ENCODE measurements at regions not wholly inside any gene's neighbourhood (a gene's known extent, or its start where the extent isn't known, plus 50 kb on each side); places are given as distances from the start of the nearest gene placed in this dataset.

- TF ChIP-seq EZH2 (IDR thresholded peaks at IDR 0.05; ENCODE audit: borderline replicate concordance, low read depth, low read length, poor library complexity, severe bottlenecking) (no peak), CTCF (conservative IDR thresholded peaks at IDR 0.05; ENCODE audit: low read depth, low read length) (no peak)
- Histone ChIP-seq H3K4me1 (ENCODE audit: insufficient read depth, low read length, poor library complexity, severe bottlenecking) (peaks cover 20% of the 10 kb centered on the region), H3K27me3 (replicated peaks; ENCODE audit: insufficient read depth, low read depth, low read length, poor library complexity) (peaks cover 17% of the 10 kb centered on the region), H3K36me3 (ENCODE audit: insufficient read depth, low read length, poor library complexity, severe bottlenecking) (no peaks in the 10 kb centered on the region), H3K27ac (ENCODE audit: low read depth, low read length, poor library complexity, severe bottlenecking) (no peak overlapping the region), H3K4me3 (ENCODE audit: low read depth, low read length, poor library complexity, severe bottlenecking) (no peak overlapping the region), H3K9me3 (ENCODE audit: low read depth, low read length, poor library complexity, severe bottlenecking) (no peaks in the 10 kb centered on the region)
- ChIA-PET CTCF (no interaction called here), POLR2A (ENCODE audit: low non-redundant PET) (no interaction called here)
- intact Hi-C loops (cut with micrococcal nuclease; ENCODE audit: unreplicated experiment) = no loop called here
- no peak for DNase-seq (ENCODE audit: low spot score)
- BruUV-seq (replicated peaks) = no TSS peak
These were observed 336.5 kb downstream of the CRPPA start for GRCh38 chr7:16084875-16085274.

DNA sequence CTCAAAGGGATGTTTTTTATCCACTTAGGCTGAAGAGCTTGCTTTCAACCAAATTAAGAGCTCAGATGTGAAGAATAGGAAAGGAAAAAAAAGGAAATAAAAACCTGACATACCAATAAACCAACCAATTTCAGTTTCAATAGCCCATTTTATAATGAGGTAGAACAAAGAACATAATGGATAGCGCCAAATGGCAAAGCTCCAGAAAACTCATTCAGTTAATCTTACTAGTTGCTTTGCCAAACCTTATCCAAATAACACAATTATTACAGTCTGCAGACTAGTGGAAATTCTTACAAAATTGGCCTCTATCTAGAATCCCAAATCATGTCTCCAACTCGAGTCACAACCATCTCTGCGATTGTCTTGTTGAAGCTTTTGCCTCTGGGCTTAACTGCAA lies 337.0 kb downstream of the CRPPA start:
- BruUV-seq (replicated peaks) = no TSS peak
- intact Hi-C loops (cut with micrococcal nuclease; ENCODE audit: unreplicated experiment) = no loop called here
- peaks cover 17% of the 10 kb centered on the region for H3K27me3 ChIP-seq (replicated peaks; ENCODE audit: insufficient read depth, low read depth, low read length, poor library complexity)
- peaks cover 20% of the 10 kb centered on the region for H3K4me1 ChIP-seq (ENCODE audit: insufficient read depth, low read length, poor library complexity, severe bottlenecking)
- POLR2A ChIA-PET (ENCODE audit: low non-redundant PET) = no interaction called here
- TF ChIP-seq CTCF (conservative IDR thresholded peaks at IDR 0.05; ENCODE audit: low read depth, low read length) (no peak), EZH2 (IDR thresholded peaks at IDR 0.05; ENCODE audit: borderline replicate concordance, low read depth, low read length, poor library complexity, severe bottlenecking) (no peak)
- H3K36me3 ChIP-seq (ENCODE audit: insufficient read depth, low read length, poor library complexity, severe bottlenecking) = no peaks in the 10 kb centered on the region
- no peaks in the 10 kb centered on the region for H3K9me3 ChIP-seq (ENCODE audit: low read depth, low read length, poor library complexity, severe bottlenecking)
- H3K4me3 ChIP-seq (ENCODE audit: low read depth, low read length, poor library complexity, severe bottlenecking) = no peak overlapping the region
- CTCF ChIA-PET = no interaction called here
- DNase-seq (ENCODE audit: low spot score) = peak; percentile 68
- H3K27ac ChIP-seq (ENCODE audit: low read depth, low read length, poor library complexity, severe bottlenecking) = no peak overlapping the region

DNA sequence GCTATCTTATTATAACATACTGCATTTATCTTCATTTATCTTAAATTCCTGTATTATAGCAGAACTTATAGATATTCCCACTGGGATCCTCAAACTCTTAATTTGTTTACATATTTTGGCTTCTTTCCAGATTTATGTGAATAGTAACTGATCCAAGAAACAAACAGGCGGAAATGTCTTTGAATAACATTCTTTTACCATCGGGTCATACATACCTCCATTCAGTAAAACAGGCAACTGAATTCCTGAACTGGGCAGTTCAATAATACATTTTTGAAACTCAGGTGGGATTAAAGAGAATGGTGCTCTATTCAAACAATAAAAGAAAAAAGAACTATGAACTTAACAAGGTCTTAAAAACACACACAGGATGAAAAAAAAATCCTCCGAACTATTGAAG lies 337.4 kb downstream of the CRPPA start:
- no TSS peak for BruUV-seq (replicated peaks)
- intact Hi-C loops (cut with micrococcal nuclease; ENCODE audit: unreplicated experiment) = no loop called here

More for the DNA sequence above, 337.4 kb downstream of the CRPPA start:
- Histone ChIP-seq H3K27me3 (replicated peaks; ENCODE audit: insufficient read depth, low read depth, low read length, poor library complexity) (peaks cover 17% of the 10 kb centered on the region), H3K4me1 (ENCODE audit: insufficient read depth, low read length, poor library complexity, severe bottlenecking) (peaks cover 20% of the 10 kb centered on the region), H3K9me3 (ENCODE audit: low read depth, low read length, poor library complexity, severe bottlenecking) (no peaks in the 10 kb centered on the region), H3K36me3 (ENCODE audit: insufficient read depth, low read length, poor library complexity, severe bottlenecking) (no peaks in the 10 kb centered on the region), H3K27ac (ENCODE audit: low read depth, low read length, poor library complexity, severe bottlenecking) (no peak overlapping the region), H3K4me3 (ENCODE audit: low read depth, low read length, poor library complexity, severe bottlenecking) (no peak overlapping the region)
- ChIA-PET CTCF (no interaction called here), POLR2A (ENCODE audit: low non-redundant PET) (no interaction called here)
- TF ChIP-seq EZH2 (IDR thresholded peaks at IDR 0.05; ENCODE audit: borderline replicate concordance, low read depth, low read length, poor library complexity, severe bottlenecking) = no peak
- no peak for TF ChIP-seq CTCF (conservative IDR thresholded peaks at IDR 0.05; ENCODE audit: low read depth, low read length)
- DNase-seq (ENCODE audit: low spot score) = peak; percentile 69

Measured in A673 (cell line).